PC-9 (cell line): ENCODE measurements at regions not wholly inside any gene's neighbourhood (a gene's known extent, or its start where the extent isn't known, plus 50 kb on each side); places are given as distances from the start of the nearest gene placed in this dataset.

Experiments used
- BruUV-seq: library from RNA; stranded (reverse); fragments of 400-500 nt; replicated peaks from 2 replicates; lab custom pipeline; 2021; lab: Mats Ljungman, UMichigan
- CTCF ChIA-PET: fragments of 300-600 bp; sonication (Branson Sonifier 250); formaldehyde crosslinking; loops from one replicate; lab custom pipeline; 2022; ENCODE audit warnings: antibody characterized with exemption; lab: Charles Lee
- POLR2A ChIA-PET: fragments of 300-600 bp; sonication (Branson Sonifier 250); formaldehyde crosslinking; loops from one replicate; lab custom pipeline; 2022; ENCODE audit warnings: antibody characterized with exemption; ENCODE audit not compliant: unreplicated experiment; lab: Charles Lee
- DNase-seq, 2 experiments: peaks; one replicate each; pipeline versions ENCODE4 v3.0.0 to v3.0.0-alpha.2; 2015 to 2022; ENCODE audit warnings: mixed read lengths in 1 of 2
- H2AFZ ChIP-seq: fragments of 200-600 bp; sonication (generic); 2 replicates; pipeline ENCODE4 v1.8.1; 2017; ENCODE audit warnings: antibody characterized with exemption
- H3F3A ChIP-seq: fragments of 200-600 bp; sonication (generic); 2 replicates; pipeline ENCODE4 v1.8.1; 2017; ENCODE audit warnings: antibody characterized with exemption, mild to moderate bottlenecking, low read depth; ENCODE audit not compliant: insufficient read depth
- H3K27ac ChIP-seq: fragments of 200-600 bp; sonication (generic); 2 replicates; pipeline ENCODE4 v1.6.1; 2016; ENCODE audit warnings: mixed run types
- H3K27me3 ChIP-seq: fragments of 200-600 bp; sonication (generic); 2 replicates; pipeline ENCODE4 v1.6.1; 2016; ENCODE audit warnings: low read depth, mixed run types; ENCODE audit not compliant: insufficient read depth
- H3K36me3 ChIP-seq: fragments of 200-600 bp; sonication (generic); 2 replicates; pipeline ENCODE4 v1.6.1; 2016; ENCODE audit warnings: low read depth, mixed run types
- H3K4me1 ChIP-seq: fragments of 200-600 bp; sonication (generic); replicated peaks from 2 replicates; pipeline ENCODE4 v1.6.1; 2016; ENCODE audit warnings: mixed run types; ENCODE audit not compliant: insufficient read depth
- H3K4me2 ChIP-seq: fragments of 200-600 bp; sonication (generic); 2 replicates; pipeline ENCODE4 v1.6.1; 2017; ENCODE audit warnings: mixed run types
- H3K4me3 ChIP-seq: fragments of 200-600 bp; sonication (generic); 2 replicates; pipeline ENCODE4 v1.6.1; 2016; ENCODE audit warnings: mixed run types
- H3K79me2 ChIP-seq: fragments of 200-600 bp; sonication (generic); 2 replicates; pipeline ENCODE4 v1.6.1; 2017; ENCODE audit warnings: low read depth, mixed run types
- H3K9me2 ChIP-seq: fragments of 200-600 bp; sonication (generic); 2 replicates; pipeline ENCODE4 v1.8.1; 2017; ENCODE audit warnings: mild to moderate bottlenecking; ENCODE audit not compliant: insufficient read depth
- H3K9me3 ChIP-seq: fragments of 200-600 bp; sonication (generic); 2 replicates; pipeline ENCODE4 v1.8.1; 2016; ENCODE audit warnings: low read depth; ENCODE audit not compliant: insufficient read depth
- H4K20me1 ChIP-seq: fragments of 200-600 bp; sonication (generic); 2 replicates; pipeline ENCODE4 v1.8.1; 2017; ENCODE audit not compliant: insufficient read depth
- EZH2 ChIP-seq: fragments of 200-600 bp; sonication (generic); IDR thresholded peaks from 2 replicates; pipeline ENCODE4 v1.8.0; 2017; ENCODE audit warnings: antibody characterized with exemption, low read depth
- intact Hi-C: fragments of 100-400 bp; cut with micrococcal nuclease; formaldehyde crosslinking; loops from one replicate; pipeline ENCODE4 v1.10.0; 2022; ENCODE audit not compliant: unreplicated experiment
- TF ChIP-seq, protein P1 (sequence below): fragments of 200-600 bp; sonication (generic); conservative IDR thresholded peaks from 2 replicates; pipeline ENCODE4 v1.6.1; 2017; ENCODE audit warnings: mixed run types, antibody characterized with exemption, mild to moderate bottlenecking, moderate library complexity

DNA sequence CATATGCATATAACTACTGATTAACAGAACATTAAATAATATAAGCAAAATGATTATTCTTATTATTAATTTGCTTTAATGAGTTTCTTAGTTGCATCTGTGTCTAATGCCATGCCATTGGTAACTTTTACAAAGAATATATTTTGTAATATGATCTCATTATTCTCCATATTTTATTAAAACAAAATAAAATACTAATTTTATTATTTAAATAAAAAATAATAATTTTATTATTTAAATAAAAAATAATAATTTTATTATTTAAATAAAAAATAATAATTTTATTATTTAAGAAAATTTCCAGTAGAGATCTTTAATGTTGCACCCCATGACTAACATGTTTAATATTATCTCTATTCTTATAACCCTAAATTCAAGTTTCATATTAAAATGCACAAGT, 771.1 kb downstream of the NR2F2 start:
- intact Hi-C loops, result no loop called here
- TF ChIP-seq, protein P1, sequence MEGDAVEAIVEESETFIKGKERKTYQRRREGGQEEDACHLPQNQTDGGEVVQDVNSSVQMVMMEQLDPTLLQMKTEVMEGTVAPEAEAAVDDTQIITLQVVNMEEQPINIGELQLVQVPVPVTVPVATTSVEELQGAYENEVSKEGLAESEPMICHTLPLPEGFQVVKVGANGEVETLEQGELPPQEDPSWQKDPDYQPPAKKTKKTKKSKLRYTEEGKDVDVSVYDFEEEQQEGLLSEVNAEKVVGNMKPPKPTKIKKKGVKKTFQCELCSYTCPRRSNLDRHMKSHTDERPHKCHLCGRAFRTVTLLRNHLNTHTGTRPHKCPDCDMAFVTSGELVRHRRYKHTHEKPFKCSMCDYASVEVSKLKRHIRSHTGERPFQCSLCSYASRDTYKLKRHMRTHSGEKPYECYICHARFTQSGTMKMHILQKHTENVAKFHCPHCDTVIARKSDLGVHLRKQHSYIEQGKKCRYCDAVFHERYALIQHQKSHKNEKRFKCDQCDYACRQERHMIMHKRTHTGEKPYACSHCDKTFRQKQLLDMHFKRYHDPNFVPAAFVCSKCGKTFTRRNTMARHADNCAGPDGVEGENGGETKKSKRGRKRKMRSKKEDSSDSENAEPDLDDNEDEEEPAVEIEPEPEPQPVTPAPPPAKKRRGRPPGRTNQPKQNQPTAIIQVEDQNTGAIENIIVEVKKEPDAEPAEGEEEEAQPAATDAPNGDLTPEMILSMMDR, result no peak
- no peak for TF ChIP-seq EZH2
- H3K9me2 ChIP-seq, result no peaks in the 10 kb centered on the region
- H3K4me2 ChIP-seq, result no peak overlapping the region
- ChIA-PET POLR2A (no interaction called here), CTCF (no interaction called here)
- H3K36me3 ChIP-seq, result no peaks in the 10 kb centered on the region
- no peaks in the 10 kb centered on the region for H3K27me3 ChIP-seq
- no peaks in the 10 kb centered on the region for H3K4me1 ChIP-seq
- DNase-seq, result no peak
- no peak overlapping the region for H3K27ac ChIP-seq
- H3F3A ChIP-seq, result no peaks in the 10 kb centered on the region
- BruUV-seq, result no TSS peak
- no peak overlapping the region for H2AFZ ChIP-seq
- H4K20me1 ChIP-seq, result no peaks in the 10 kb centered on the region
- no peak overlapping the region for H3K4me3 ChIP-seq
- no peaks in the 10 kb centered on the region for H3K79me2 ChIP-seq
- no peaks in the 10 kb centered on the region for H3K9me3 ChIP-seq

DNA sequence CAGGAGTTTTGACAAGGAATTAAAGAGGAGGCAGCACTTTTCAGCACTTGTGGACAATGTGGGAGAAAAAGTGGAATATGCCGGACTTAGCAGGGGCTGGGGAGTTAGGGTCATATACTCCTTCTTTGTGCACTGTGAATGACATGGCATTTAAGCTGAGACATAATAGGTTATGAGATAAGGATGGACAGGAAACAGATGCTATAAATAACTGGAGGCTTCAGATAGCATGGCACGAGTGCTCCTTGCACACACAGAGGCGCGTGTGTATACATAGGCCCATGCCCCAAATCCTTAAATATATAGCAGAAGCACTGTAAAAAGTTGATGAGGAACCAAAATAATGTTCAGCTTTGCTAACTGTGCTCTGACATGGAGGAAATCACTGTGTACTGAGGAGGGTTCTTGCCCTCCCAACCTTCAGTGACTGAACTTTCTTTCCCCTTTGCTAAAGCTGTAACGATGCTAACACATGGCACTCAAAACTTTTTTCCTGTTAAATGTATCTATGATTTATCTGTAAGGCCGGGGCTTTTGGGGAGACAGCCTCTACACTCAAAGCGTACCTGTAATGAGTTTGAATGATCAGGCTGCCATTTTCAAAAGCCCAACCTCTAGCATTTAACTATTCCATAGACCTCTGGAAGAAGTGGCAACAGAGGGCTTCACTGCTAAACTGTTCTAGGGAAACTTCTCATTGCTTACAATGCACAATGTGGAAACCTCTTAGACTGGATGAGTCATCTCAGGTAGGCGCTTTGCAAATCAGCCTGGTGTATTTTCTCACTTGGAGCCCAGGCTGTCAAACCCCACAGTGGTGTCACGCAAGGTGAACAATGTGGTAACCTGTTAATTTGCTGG, 784.6 kb downstream of the NR2F2 start:
- no peak overlapping the region for H3K4me2 ChIP-seq
- no peak for DNase-seq
- intact Hi-C loops, result no loop called here
- no peaks in the 10 kb centered on the region for H3K36me3 ChIP-seq
- H3K27me3 ChIP-seq, result no peaks in the 10 kb centered on the region
- CTCF ChIA-PET, result no interaction called here
- H3K9me3 ChIP-seq, result no peaks in the 10 kb centered on the region
- POLR2A ChIA-PET, result no interaction called here
- BruUV-seq, result no TSS peak
- H3K4me1 ChIP-seq, result no peaks in the 10 kb centered on the region
- H4K20me1 ChIP-seq, result no peaks in the 10 kb centered on the region
- H2AFZ ChIP-seq, result no peak overlapping the region
- H3K9me2 ChIP-seq, result no peaks in the 10 kb centered on the region; the same call in 1 of the 2 replicates
- no peak overlapping the region for H3K4me3 ChIP-seq
- H3K79me2 ChIP-seq, result no peaks in the 10 kb centered on the region
- H3K27ac ChIP-seq, result no peak overlapping the region
- no peaks in the 10 kb centered on the region for H3F3A ChIP-seq
- no peak for TF ChIP-seq EZH2
- TF ChIP-seq, protein P1, result no peak

DNA sequence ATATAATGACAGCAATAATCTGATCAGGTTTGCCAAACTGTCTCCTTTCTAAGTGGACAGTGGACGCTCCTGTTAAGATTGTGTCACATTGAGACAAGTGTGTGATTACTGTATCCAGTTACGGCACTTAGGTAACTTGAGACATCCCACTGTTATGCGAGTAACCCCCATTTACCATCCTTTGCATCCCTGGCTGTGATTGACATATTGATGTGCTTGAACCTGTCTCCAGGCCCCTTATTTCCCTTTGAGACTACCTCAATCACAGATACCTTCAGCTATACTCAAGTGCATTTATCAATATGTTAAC, 785.2 kb downstream of the NR2F2 start:
- no peak for DNase-seq
- no peaks in the 10 kb centered on the region for H3K79me2 ChIP-seq
- no peak for TF ChIP-seq EZH2
- TF ChIP-seq, protein P1, result no peak
- H3K36me3 ChIP-seq, result no peaks in the 10 kb centered on the region
- BruUV-seq, result no TSS peak
- no peak overlapping the region for H3K4me2 ChIP-seq
- intact Hi-C loops, result no loop called here
- H3K27ac ChIP-seq, result no peak overlapping the region
- no peaks in the 10 kb centered on the region for H3K4me1 ChIP-seq
- H3K9me2 ChIP-seq, result no peaks in the 10 kb centered on the region
- no peaks in the 10 kb centered on the region for H3F3A ChIP-seq
- H3K9me3 ChIP-seq, result no peaks in the 10 kb centered on the region
- no peaks in the 10 kb centered on the region for H4K20me1 ChIP-seq
- ChIA-PET CTCF (no interaction called here), POLR2A (no interaction called here)
- no peak overlapping the region for H2AFZ ChIP-seq
- H3K4me3 ChIP-seq, result no peak overlapping the region
- no peaks in the 10 kb centered on the region for H3K27me3 ChIP-seq
